GM12878 (cell line): ENCODE measurements at regions not wholly inside any gene's neighbourhood (a gene's known extent, or its start where the extent isn't known, plus 50 kb on each side); places are given as distances from the start of the nearest gene placed in this dataset.

Experiments used
- ATAC-seq: fragments of 200-7000 bp; cut with Tn5 transposase; 3 replicates; pipeline ENCODE4 v1.9.1; 2020; ENCODE audit warnings: mild to moderate bottlenecking, moderate library complexity
- BruUV-seq: library from RNA; stranded (reverse); fragments of 400-500 nt; replicated peaks from 2 replicates; lab custom pipeline; 2021; lab: Mats Ljungman, UMichigan
- CTCF ChIA-PET: fragments of 300-600 bp; sonication (Branson Sonifier 250); formaldehyde crosslinking; extraction: SDS; loops from one replicate; lab custom pipeline; 2021; ENCODE audit warnings: inconsistent platforms; lab: Yijun Ruan, JAX
- POLR2A ChIA-PET: fragments of 350-600 bp; formaldehyde crosslinking; extraction: SDS; loops from one replicate; lab custom pipeline; 2021; ENCODE audit warnings: inconsistent platforms; lab: Charles Lee
- RAD21 ChIA-PET: fragments of 300-600 bp; sonication (Branson Sonifier 250); formaldehyde crosslinking; loops from one replicate; lab custom pipeline; 2023; ENCODE audit warnings: antibody characterized with exemption; ENCODE audit not compliant: unreplicated experiment; lab: Charles Lee
- SMC1A ChIA-PET: fragments of 300-600 bp; sonication (Branson Sonifier 250); formaldehyde crosslinking; loops from one replicate; lab custom pipeline; 2023; ENCODE audit not compliant: unreplicated experiment, uncharacterized antibody; lab: Charles Lee
- DNase-seq: peaks from one replicate; pipeline ENCODE4 v3.0.0-alpha.2; 2011; ENCODE audit warnings: low read depth, low spot score
- FAIRE-seq: peaks from 3 replicates; lab custom pipeline; 2011; peaks lifted over from hg19 to GRCh38; lab: Jason Lieb, UNC
- H2AFZ ChIP-seq: 2 replicates; pipeline ENCODE4 v1.6.0; 2011; ENCODE audit warnings: low read depth, low read length, control low read depth; ENCODE audit not compliant: control insufficient read depth
- H3K27ac ChIP-seq: 2 replicates; pipeline ENCODE4 v1.5.1; 2011; ENCODE audit warnings: control low read depth; ENCODE audit not compliant: control insufficient read depth, insufficient read depth
- H3K27me3 ChIP-seq, 2 experiments: replicated peaks in 1 of 2; 2 replicates each; pipeline versions ENCODE4 v1.6.0 to v1.6.1; 2011; ENCODE audit warnings: low read length in 1 of 2; ENCODE audit not compliant: control insufficient read depth in 2 of 2, insufficient read depth in 2 of 2
- H3K36me3 ChIP-seq, 2 experiments: 2 replicates each; pipeline ENCODE4 v1.5.1; 2011; ENCODE audit warnings: low read length in 1 of 2; ENCODE audit not compliant: control insufficient read depth in 2 of 2, insufficient read depth in 2 of 2
- H3K4me1 ChIP-seq: 2 replicates; pipeline ENCODE4 v1.6.1; 2011; ENCODE audit warnings: mild to moderate bottlenecking, low read length, moderate library complexity, mixed read lengths; ENCODE audit not compliant: control insufficient read depth, insufficient read depth
- H3K4me2 ChIP-seq: 2 replicates; pipeline ENCODE4 v1.6.0; 2011; ENCODE audit warnings: control low read depth; ENCODE audit not compliant: control insufficient read depth, insufficient read depth
- H3K4me3 ChIP-seq: fragments of 200-600 bp; sonication (generic); 2 replicates; pipeline ENCODE4 v1.5.1; 2016
- H3K79me2 ChIP-seq: 2 replicates; pipeline ENCODE4 v1.6.0; 2011; ENCODE audit warnings: low read length; ENCODE audit not compliant: control insufficient read depth, insufficient read depth
- H3K9ac ChIP-seq: 2 replicates; pipeline ENCODE4 v1.8.0; 2011; ENCODE audit warnings: low read length, control low read depth, mixed read lengths; ENCODE audit not compliant: control insufficient read depth, insufficient read depth
- H3K9me3 ChIP-seq: replicated peaks from 3 replicates; pipeline ENCODE4 v1.5.1; 2011; ENCODE audit warnings: mild to moderate bottlenecking, low read length; ENCODE audit not compliant: control insufficient read depth, insufficient read depth
- H4K20me1 ChIP-seq: 2 replicates; pipeline ENCODE4 v1.6.0; 2011; ENCODE audit not compliant: control insufficient read depth, insufficient read depth
- BMI1 ChIP-seq: fragments of 450-650 bp; IDR thresholded peaks from 2 replicates; pipeline ENCODE4 v1.6.1; 2016; ENCODE audit warnings: mild to moderate bottlenecking, moderate library complexity, borderline replicate concordance
- CHD2 ChIP-seq: IDR thresholded peaks from 2 replicates; pipeline ENCODE4 v1.6.1; 2011; ENCODE audit warnings: low read depth, low read length, improper control_type of control experiment, borderline replicate concordance
- CREM ChIP-seq: IDR thresholded peaks from 2 replicates; pipeline ENCODE4 v1.6.1; 2014; ENCODE audit warnings: antibody characterized with exemption, low read depth
- MTA2 ChIP-seq: fragments of 450-650 bp; IDR thresholded peaks from 2 replicates; pipeline ENCODE4 v1.6.1; 2016; ENCODE audit warnings: low read depth, mild to moderate bottlenecking, moderate library complexity
- NFXL1 ChIP-seq: fragments of 450-650 bp; IDR thresholded peaks from 2 replicates; pipeline ENCODE4 v1.6.1; 2017; ENCODE audit warnings: antibody characterized with exemption, mild to moderate bottlenecking, borderline replicate concordance
- POLR2AphosphoS5 ChIP-seq: IDR thresholded peaks from 2 replicates; pipeline ENCODE4 v1.6.1; 2011; ENCODE audit warnings: mild to moderate bottlenecking, low read length, inconsistent platforms
- TBL1XR1 ChIP-seq: IDR thresholded peaks from 2 replicates; pipeline ENCODE4 v1.6.1; 2012; ENCODE audit warnings: low read depth, low read length, improper control_type of control experiment
- TCF3 ChIP-seq: IDR thresholded peaks from 2 replicates; pipeline ENCODE4 v1.6.1; 2012; ENCODE audit warnings: low read depth, mild to moderate bottlenecking, low read length, borderline replicate concordance; ENCODE audit not compliant: insufficient read depth
- WGBS: methylation state at CpG from one replicate; pipeline ENCODE4 v1.1.6; 2016; ENCODE audit warnings: low lambda C conversion rate; ENCODE audit not compliant: insufficient replicate concordance, insufficient coverage; ENCODE audit errors: missing lambda C conversion rate; 5-methylcytosine and 5-hydroxymethylcytosine counted together
- in situ Hi-C: fragments of 300-500 bp; cut with MboI; formaldehyde crosslinking; loops from 9 replicates; pipeline ENCODE4 v1.14.3; 2018; ENCODE audit warnings: mixed read lengths
- intact Hi-C: fragments of 100-400 bp; cut with micrococcal nuclease; formaldehyde crosslinking; loops from one replicate; pipeline ENCODE4 v1.14.2; 2022; ENCODE audit not compliant: unreplicated experiment
- TF ChIP-seq, protein P1 (sequence below): IDR thresholded peaks from 2 replicates; pipeline ENCODE4 v1.6.1; 2011; ENCODE audit warnings: mild to moderate bottlenecking, low read depth, low read length, moderate library complexity; ENCODE audit not compliant: insufficient replicate concordance
- TF ChIP-seq, protein P2 (sequence below): IDR thresholded peaks from 2 replicates; pipeline ENCODE4 v1.6.1; 2011; ENCODE audit warnings: borderline replicate concordance, low read depth, mild to moderate bottlenecking, moderate library complexity, low read length; ENCODE audit not compliant: insufficient read depth, poor library complexity, severe bottlenecking
- TF ChIP-seq, protein P3 (sequence below): IDR thresholded peaks from 2 replicates; pipeline ENCODE4 v1.6.1; 2012; ENCODE audit warnings: improper control_type of control experiment, low read depth, low read length; ENCODE audit not compliant: insufficient replicate concordance
- TF ChIP-seq, protein P4 (sequence below): fragments of 450-650 bp; formaldehyde crosslinking; IDR thresholded peaks from 2 replicates; pipeline ENCODE4 v1.4.0; 2020; ENCODE audit warnings: mild to moderate bottlenecking, moderate library complexity

DNA sequence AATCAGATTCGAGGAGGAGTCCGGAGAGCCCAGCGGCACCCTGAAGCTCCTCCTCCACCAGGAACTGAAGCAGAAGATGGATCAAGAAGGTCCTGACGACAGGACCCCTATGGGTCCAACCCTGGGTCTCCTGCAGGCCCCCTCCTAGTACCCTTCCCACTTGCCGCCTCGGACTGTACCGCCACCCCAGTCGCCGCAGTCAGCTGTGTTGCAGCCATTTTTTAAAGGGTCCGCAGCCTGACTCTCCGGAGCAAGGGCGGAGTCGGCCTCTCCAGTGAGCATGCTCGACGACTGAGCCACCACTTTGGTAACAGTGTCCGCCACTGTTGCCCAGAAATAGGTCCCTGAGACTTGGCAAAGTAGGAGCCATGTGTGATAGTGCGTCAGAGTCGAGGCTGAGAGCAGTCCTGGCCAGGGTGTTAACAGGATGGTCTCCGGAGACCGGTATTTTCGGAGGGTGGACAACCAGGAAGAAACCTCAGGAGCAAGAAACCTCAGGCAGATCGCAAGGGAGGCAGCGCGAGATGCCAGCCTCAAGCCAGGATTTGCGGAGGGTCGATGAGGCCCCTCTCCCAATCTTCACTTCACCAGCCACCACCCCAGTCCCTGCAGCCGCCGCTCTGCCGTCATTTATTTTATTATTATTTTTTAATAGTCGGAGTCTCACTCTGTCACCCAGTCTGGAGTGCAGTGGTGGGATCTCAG, 294.6 kb upstream of the ZNF337 start:
- H3K27ac ChIP-seq = no peak overlapping the region
- no peak overlapping the region for H3K9ac ChIP-seq
- ATAC-seq = no peak
- no peaks in the 10 kb centered on the region; the same call in 1 of the 2 replicates for H3K4me1 ChIP-seq
- no peak overlapping the region for H2AFZ ChIP-seq
- no peaks in the 10 kb centered on the region for H3K79me2 ChIP-seq
- H3K27me3 ChIP-seq = no peaks in the 10 kb centered on the region
- CTCF ChIA-PET = no interaction called here
- no peak overlapping the region for H3K4me3 ChIP-seq
- in situ Hi-C loops = loop anchor here (25.0 kb wide), 1 partner anchor 171 kb away; no protein-coding TSS in a partner anchor
- no peaks in the 10 kb centered on the region for H4K20me1 ChIP-seq
- no peaks in the 10 kb centered on the region for H3K9me3 ChIP-seq
- SMC1A ChIA-PET = no interaction called here
- H3K4me2 ChIP-seq = no peak overlapping the region
- RAD21 ChIA-PET = no interaction called here
- 81% methylated on average over 30 of the region's 30 CpGs for WGBS
- DNase-seq = no peak
- no peaks in the 10 kb centered on the region for H3K36me3 ChIP-seq
- FAIRE-seq = no peak
- intact Hi-C loops = no loop called here
- BruUV-seq = no TSS peak
- POLR2A ChIA-PET = no interaction called here
- no peak for TF ChIP-seq NFXL1
- TF ChIP-seq, protein P1, sequence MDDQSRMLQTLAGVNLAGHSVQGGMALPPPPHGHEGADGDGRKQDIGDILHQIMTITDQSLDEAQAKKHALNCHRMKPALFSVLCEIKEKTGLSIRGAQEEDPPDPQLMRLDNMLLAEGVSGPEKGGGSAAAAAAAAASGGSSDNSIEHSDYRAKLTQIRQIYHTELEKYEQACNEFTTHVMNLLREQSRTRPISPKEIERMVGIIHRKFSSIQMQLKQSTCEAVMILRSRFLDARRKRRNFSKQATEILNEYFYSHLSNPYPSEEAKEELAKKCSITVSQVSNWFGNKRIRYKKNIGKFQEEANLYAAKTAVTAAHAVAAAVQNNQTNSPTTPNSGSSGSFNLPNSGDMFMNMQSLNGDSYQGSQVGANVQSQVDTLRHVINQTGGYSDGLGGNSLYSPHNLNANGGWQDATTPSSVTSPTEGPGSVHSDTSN = no peak
- TF ChIP-seq CHD2 = no peak
- TF ChIP-seq TCF3 = no peak
- TF ChIP-seq, protein P2, sequence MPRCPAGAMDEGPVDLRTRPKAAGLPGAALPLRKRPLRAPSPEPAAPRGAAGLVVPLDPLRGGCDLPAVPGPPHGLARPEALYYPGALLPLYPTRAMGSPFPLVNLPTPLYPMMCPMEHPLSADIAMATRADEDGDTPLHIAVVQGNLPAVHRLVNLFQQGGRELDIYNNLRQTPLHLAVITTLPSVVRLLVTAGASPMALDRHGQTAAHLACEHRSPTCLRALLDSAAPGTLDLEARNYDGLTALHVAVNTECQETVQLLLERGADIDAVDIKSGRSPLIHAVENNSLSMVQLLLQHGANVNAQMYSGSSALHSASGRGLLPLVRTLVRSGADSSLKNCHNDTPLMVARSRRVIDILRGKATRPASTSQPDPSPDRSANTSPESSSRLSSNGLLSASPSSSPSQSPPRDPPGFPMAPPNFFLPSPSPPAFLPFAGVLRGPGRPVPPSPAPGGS = no peak
- no peak for TF ChIP-seq MTA2
- TF ChIP-seq, protein P3, sequence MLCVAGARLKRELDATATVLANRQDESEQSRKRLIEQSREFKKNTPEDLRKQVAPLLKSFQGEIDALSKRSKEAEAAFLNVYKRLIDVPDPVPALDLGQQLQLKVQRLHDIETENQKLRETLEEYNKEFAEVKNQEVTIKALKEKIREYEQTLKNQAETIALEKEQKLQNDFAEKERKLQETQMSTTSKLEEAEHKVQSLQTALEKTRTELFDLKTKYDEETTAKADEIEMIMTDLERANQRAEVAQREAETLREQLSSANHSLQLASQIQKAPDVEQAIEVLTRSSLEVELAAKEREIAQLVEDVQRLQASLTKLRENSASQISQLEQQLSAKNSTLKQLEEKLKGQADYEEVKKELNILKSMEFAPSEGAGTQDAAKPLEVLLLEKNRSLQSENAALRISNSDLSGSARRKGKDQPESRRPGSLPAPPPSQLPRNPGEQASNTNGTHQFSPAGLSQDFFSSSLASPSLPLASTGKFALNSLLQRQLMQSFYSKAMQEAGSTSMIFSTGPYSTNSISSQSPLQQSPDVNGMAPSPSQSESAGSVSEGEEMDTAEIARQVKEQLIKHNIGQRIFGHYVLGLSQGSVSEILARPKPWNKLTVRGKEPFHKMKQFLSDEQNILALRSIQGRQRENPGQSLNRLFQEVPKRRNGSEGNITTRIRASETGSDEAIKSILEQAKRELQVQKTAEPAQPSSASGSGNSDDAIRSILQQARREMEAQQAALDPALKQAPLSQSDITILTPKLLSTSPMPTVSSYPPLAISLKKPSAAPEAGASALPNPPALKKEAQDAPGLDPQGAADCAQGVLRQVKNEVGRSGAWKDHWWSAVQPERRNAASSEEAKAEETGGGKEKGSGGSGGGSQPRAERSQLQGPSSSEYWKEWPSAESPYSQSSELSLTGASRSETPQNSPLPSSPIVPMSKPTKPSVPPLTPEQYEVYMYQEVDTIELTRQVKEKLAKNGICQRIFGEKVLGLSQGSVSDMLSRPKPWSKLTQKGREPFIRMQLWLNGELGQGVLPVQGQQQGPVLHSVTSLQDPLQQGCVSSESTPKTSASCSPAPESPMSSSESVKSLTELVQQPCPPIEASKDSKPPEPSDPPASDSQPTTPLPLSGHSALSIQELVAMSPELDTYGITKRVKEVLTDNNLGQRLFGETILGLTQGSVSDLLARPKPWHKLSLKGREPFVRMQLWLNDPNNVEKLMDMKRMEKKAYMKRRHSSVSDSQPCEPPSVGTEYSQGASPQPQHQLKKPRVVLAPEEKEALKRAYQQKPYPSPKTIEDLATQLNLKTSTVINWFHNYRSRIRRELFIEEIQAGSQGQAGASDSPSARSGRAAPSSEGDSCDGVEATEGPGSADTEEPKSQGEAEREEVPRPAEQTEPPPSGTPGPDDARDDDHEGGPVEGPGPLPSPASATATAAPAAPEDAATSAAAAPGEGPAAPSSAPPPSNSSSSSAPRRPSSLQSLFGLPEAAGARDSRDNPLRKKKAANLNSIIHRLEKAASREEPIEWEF = no peak
- no peak for TF ChIP-seq CREM
- no peak for TF ChIP-seq TBL1XR1
- TF ChIP-seq, protein P4, sequence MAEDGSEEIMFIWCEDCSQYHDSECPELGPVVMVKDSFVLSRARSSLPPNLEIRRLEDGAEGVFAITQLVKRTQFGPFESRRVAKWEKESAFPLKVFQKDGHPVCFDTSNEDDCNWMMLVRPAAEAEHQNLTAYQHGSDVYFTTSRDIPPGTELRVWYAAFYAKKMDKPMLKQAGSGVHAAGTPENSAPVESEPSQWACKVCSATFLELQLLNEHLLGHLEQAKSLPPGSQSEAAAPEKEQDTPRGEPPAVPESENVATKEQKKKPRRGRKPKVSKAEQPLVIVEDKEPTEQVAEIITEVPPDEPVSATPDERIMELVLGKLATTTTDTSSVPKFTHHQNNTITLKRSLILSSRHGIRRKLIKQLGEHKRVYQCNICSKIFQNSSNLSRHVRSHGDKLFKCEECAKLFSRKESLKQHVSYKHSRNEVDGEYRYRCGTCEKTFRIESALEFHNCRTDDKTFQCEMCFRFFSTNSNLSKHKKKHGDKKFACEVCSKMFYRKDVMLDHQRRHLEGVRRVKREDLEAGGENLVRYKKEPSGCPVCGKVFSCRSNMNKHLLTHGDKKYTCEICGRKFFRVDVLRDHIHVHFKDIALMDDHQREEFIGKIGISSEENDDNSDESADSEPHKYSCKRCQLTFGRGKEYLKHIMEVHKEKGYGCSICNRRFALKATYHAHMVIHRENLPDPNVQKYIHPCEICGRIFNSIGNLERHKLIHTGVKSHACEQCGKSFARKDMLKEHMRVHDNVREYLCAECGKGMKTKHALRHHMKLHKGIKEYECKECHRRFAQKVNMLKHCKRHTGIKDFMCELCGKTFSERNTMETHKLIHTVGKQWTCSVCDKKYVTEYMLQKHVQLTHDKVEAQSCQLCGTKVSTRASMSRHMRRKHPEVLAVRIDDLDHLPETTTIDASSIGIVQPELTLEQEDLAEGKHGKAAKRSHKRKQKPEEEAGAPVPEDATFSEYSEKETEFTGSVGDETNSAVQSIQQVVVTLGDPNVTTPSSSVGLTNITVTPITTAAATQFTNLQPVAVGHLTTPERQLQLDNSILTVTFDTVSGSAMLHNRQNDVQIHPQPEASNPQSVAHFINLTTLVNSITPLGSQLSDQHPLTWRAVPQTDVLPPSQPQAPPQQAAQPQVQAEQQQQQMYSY (CRISPR knock-in tag) = no peak
- no peak for TF ChIP-seq POLR2AphosphoS5
- no peak for TF ChIP-seq BMI1
